Esophagus squamous epithelium (tissue), 5 donors: ENCODE measurements at regions not wholly inside any gene's neighbourhood (a gene's known extent, or its start where the extent isn't known, plus 50 kb on each side); places are given as distances from the start of the nearest gene placed in this dataset.

Experiments
- DNase-seq: peaks from one replicate; lab custom pipeline; 2025; lab: John Stamatoyannopoulos, UW
- H3K27ac ChIP-seq, 4 donors: fragments of 200-600 bp; sonication (generic); one replicate each; pipeline ENCODE4 v1.5.1; 2016 to 2019; ENCODE audit warnings: mild to moderate bottlenecking in 1 of 4
- H3K27me3 ChIP-seq, 4 donors: fragments of 200-600 bp; sonication (generic); 1 replicate in 3 of 4; 2 replicates in 1 of 4; pipeline versions ENCODE4 v1.5.1 to v1.6.0; 2017 to 2021; ENCODE audit warnings: antibody characterized with exemption in 1 of 4
- H3K36me3 ChIP-seq, 3 donors: fragments of 200-600 bp; sonication (generic); one replicate each; pipeline ENCODE4 v1.5.1; 2016 to 2019
- H3K4me1 ChIP-seq, 3 donors: fragments of 200-600 bp; sonication (generic); one replicate each; pipeline ENCODE4 v1.5.1; 2017 to 2019
- H3K4me3 ChIP-seq, 4 donors: fragments of 200-600 bp; sonication (generic); 1 replicate in 3 of 4; 2 replicates in 1 of 4; pipeline ENCODE4 v1.5.1; 2016 to 2019; ENCODE audit warnings: mild to moderate bottlenecking in 2 of 4, moderate library complexity in 1 of 4
- H3K9me3 ChIP-seq, 3 donors: fragments of 200-600 bp; sonication (generic); one replicate each; pipeline ENCODE4 v1.5.1; 2016 to 2019
- POLR2A ChIP-seq, 4 donors: fragments of 450-650 bp; IDR thresholded peaks; one replicate each; pipeline ENCODE4 v1.6.1; 2017; ENCODE audit warnings: antibody characterized with exemption in 4 of 4, mild to moderate bottlenecking in 4 of 4, moderate library complexity in 3 of 4
- WGBS, 2 donors: methylation state at CpG; one replicate each; pipeline ENCODE4 v1.1.5; 2018; 5-methylcytosine and 5-hydroxymethylcytosine counted together
- intact Hi-C: fragments of 100-400 bp; cut with DNase I; formaldehyde crosslinking; loops from one replicate; pipeline ENCODE4 v1.15.0; 2022
- TF ChIP-seq, protein P1 (sequence below), 6 experiments: fragments of 450-650 bp in 4 of 6; fragments of 200-600 bp in 2 of 6; sonication (generic) in 2 of 6; IDR thresholded peaks; one replicate each; pipeline ENCODE4 v1.5.1; 2016 to 2019; ENCODE audit warnings: antibody characterized with exemption in 6 of 6, mild to moderate bottlenecking in 4 of 6, moderate library complexity in 4 of 6
- donor health status: DM: yes; HTN: yes; CAD: no.

- H3K36me3 ChIP-seq = no peaks in the 10 kb centered on the region
- no peaks in the 10 kb centered on the region for H3K9me3 ChIP-seq
- WGBS, 2 donors = 31 to 37% methylated on average over 1 of the region's 1 CpG
- H3K27me3 ChIP-seq = no peaks in the 10 kb centered on the region
- no peaks in the 10 kb centered on the region for H3K4me1 ChIP-seq
- DNase-seq = no peak
- TF ChIP-seq, protein P1, sequence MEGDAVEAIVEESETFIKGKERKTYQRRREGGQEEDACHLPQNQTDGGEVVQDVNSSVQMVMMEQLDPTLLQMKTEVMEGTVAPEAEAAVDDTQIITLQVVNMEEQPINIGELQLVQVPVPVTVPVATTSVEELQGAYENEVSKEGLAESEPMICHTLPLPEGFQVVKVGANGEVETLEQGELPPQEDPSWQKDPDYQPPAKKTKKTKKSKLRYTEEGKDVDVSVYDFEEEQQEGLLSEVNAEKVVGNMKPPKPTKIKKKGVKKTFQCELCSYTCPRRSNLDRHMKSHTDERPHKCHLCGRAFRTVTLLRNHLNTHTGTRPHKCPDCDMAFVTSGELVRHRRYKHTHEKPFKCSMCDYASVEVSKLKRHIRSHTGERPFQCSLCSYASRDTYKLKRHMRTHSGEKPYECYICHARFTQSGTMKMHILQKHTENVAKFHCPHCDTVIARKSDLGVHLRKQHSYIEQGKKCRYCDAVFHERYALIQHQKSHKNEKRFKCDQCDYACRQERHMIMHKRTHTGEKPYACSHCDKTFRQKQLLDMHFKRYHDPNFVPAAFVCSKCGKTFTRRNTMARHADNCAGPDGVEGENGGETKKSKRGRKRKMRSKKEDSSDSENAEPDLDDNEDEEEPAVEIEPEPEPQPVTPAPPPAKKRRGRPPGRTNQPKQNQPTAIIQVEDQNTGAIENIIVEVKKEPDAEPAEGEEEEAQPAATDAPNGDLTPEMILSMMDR (IDR thresholded peaks at IDR 0.05) = no peak
- TF ChIP-seq POLR2A (IDR thresholded peaks at IDR 0.05) = no peak
- no peak overlapping the region for H3K4me3 ChIP-seq
- H3K27ac ChIP-seq = no peak overlapping the region
- intact Hi-C loops = no loop called here
These were observed 410.9 kb upstream of the GOLIM4 start for GRCh38 chr3:168506589-168506988.

GRCh38 chr3:168501570-168501969, 405.8 kb upstream of the GOLIM4 start:
- Histone ChIP-seq H3K4me1 (no peaks in the 10 kb centered on the region), H3K27me3 (no peaks in the 10 kb centered on the region), H3K27ac (no peak overlapping the region), H3K36me3 (no peaks in the 10 kb centered on the region), H3K9me3 (no peaks in the 10 kb centered on the region), H3K4me3 (no peak overlapping the region)
- intact Hi-C loops = no loop called here
- WGBS, 2 donors = 63 to 83% methylated on average over 1 of the region's 1 CpG
- DNase-seq = no peak
- TF ChIP-seq POLR2A (IDR thresholded peaks at IDR 0.05) = no peak
- TF ChIP-seq, protein P1 (IDR thresholded peaks at IDR 0.05) = no peak

DNA sequence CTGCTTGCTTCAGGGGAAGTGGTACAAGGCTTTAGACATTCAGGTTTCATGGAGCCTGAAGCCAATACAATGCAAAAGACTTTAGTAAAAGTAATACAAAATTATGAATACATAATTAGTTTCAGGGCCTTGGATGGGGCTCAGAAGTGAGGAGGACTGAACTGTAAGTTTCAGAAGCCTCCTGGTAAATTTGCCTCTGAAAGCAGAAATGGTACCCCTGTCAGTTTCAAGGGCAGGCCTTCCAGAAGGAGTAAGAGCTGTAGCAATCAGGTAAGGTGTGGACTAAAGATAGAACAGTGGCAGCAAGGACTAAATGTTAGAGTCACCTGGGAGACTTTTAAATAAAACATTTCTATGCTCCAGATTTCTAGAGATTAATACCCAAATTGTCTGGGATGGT, 402.5 kb upstream of the GOLIM4 start:
- no peak overlapping the region for H3K4me3 ChIP-seq
- intact Hi-C loops = no loop called here
- H3K4me1 ChIP-seq = no peaks in the 10 kb centered on the region

DNA sequence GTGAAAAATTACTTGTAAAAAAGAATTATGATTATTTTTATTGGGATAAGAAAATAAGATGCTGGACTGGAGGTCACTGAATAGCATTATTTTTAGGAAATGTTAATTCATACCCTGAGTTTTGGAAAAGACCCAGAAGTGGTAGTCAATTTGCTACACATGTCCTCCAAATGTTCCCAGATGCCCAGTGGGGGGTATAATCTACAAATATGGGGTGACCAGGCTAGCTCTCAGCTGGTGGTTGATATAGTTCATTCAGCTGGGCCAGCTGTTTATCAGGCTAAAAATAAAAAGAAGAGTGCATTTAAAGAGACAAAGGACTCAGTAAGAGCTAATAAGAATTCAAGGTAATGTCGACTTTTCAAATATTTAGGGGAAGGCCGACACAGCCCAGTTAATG, 402.0 kb upstream of the GOLIM4 start:
- Histone ChIP-seq H3K9me3 (no peaks in the 10 kb centered on the region), H3K27ac (no peak overlapping the region), H3K27me3 (no peaks in the 10 kb centered on the region), H3K36me3 (no peaks in the 10 kb centered on the region), H3K4me3 (no peak overlapping the region), H3K4me1 (no peaks in the 10 kb centered on the region)
- no peak for DNase-seq
- WGBS, 2 donors = 68 to 93% methylated on average over 2 of the region's 2 CpGs
- intact Hi-C loops = no loop called here
- TF ChIP-seq POLR2A (IDR thresholded peaks at IDR 0.05) = no peak
- TF ChIP-seq, protein P1 (IDR thresholded peaks at IDR 0.05) = no peak

More for the DNA sequence above, 402.5 kb upstream of the GOLIM4 start:
- no peaks in the 10 kb centered on the region for H3K36me3 ChIP-seq
- no peaks in the 10 kb centered on the region for H3K9me3 ChIP-seq
- DNase-seq = no peak
- H3K27me3 ChIP-seq = no peaks in the 10 kb centered on the region
- TF ChIP-seq POLR2A (IDR thresholded peaks at IDR 0.05) = no peak
- TF ChIP-seq, protein P1 (IDR thresholded peaks at IDR 0.05) = no peak
- H3K27ac ChIP-seq = no peak overlapping the region

DNA sequence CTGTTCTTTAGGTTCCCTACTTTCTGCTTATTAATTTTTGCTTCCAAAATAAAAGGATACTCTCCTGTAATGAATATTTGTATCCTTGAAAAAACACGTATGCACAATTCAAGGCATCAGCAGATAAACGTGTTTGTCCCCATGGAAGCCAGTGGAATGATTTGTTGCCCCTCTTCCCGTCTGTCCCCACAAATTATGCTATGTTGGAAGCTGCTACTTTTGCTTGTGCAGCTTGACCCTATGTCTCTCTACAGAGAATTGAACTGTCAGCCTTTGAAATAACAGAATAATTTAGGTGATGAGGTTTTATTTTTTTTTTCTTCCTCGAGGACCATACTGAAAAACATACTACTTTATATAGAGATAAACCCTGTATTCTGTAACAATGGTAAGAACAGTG, 401.5 kb upstream of the GOLIM4 start:
- H3K4me3 ChIP-seq = no peak overlapping the region
- no peaks in the 10 kb centered on the region for H3K9me3 ChIP-seq
- H3K27ac ChIP-seq = no peak overlapping the region
- TF ChIP-seq, protein P1 (IDR thresholded peaks at IDR 0.05) = no peak
- TF ChIP-seq POLR2A (IDR thresholded peaks at IDR 0.05) = no peak
- H3K36me3 ChIP-seq = no peaks in the 10 kb centered on the region
- WGBS, 2 donors = 49 to 54% methylated on average over 4 of the region's 4 CpGs
- no peaks in the 10 kb centered on the region for H3K4me1 ChIP-seq
- intact Hi-C loops = no loop called here
- no peaks in the 10 kb centered on the region for H3K27me3 ChIP-seq
- no peak for DNase-seq
